ENCODE measurements at regions not wholly inside any gene's neighbourhood (a gene's known extent, or its start where the extent isn't known, plus 50 kb on each side); places are given as distances from the start of the nearest gene placed in this dataset. TPM values are rescaled to one million over a fixed set of nuclear protein-coding genes. Genes with fewer than 3 reads are reported as not detected.

Small RNA genes lying in the stretch of these regions (small RNA-seq; reads per million reads assigned to genes)
- gene RF02101 (ENCODE audit: low replicate concordance) (not detected), gene RNU6ATAC21P (ENCODE audit: low replicate concordance) (not detected)

Data from skin of body (tissue), 1 donor.